ENCODE measurements at regions not wholly inside any gene's neighbourhood (a gene's known extent, or its start where the extent isn't known, plus 50 kb on each side); places are given as distances from the start of the nearest gene placed in this dataset.

DNA sequence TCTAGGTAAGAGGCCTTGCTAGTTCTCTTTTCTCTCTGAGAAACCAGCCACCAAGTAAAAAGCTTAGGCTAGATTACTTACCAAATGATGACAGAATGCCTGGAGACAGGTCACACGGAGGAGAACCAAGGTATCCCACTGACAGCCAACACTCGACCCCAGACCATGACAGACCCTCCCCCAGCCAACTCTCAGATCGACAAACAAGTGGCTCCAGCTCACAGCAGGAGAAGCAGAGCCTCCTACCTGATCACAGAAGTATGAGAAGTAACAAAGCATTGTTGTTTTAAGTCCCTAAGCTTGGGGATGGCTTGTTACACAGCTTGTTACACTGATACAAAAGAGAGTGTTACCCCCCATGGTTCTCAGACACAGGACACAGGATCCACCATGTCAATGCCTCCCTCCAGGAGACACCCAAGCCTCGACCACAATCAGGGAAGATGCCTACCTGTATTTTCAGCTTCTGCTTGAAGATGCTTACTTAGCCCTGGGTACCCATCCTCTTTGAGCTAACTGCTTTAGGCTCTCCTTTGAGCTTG, 423.8 kb upstream of the JARID2 start (continued):
- TF ChIP-seq, protein P1, sequence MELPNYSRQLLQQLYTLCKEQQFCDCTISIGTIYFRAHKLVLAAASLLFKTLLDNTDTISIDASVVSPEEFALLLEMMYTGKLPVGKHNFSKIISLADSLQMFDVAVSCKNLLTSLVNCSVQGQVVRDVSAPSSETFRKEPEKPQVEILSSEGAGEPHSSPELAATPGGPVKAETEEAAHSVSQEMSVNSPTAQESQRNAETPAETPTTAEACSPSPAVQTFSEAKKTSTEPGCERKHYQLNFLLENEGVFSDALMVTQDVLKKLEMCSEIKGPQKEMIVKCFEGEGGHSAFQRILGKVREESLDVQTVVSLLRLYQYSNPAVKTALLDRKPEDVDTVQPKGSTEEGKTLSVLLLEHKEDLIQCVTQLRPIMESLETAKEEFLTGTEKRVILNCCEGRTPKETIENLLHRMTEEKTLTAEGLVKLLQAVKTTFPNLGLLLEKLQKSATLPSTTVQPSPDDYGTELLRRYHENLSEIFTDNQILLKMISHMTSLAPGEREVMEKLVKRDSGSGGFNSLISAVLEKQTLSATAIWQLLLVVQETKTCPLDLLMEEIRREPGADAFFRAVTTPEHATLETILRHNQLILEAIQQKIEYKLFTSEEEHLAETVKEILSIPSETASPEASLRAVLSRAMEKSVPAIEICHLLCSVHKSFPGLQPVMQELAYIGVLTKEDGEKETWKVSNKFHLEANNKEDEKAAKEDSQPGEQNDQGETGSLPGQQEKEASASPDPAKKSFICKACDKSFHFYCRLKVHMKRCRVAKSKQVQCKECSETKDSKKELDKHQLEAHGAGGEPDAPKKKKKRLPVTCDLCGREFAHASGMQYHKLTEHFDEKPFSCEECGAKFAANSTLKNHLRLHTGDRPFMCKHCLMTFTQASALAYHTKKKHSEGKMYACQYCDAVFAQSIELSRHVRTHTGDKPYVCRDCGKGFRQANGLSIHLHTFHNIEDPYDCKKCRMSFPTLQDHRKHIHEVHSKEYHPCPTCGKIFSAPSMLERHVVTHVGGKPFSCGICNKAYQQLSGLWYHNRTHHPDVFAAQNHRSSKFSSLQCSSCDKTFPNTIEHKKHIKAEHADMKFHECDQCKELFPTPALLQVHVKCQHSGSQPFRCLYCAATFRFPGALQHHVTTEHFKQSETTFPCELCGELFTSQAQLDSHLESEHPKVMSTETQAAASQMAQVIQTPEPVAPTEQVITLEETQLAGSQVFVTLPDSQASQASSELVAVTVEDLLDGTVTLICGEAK (IDR thresholded peaks at IDR 0.05; ENCODE audit: borderline replicate concordance), result no peak
- TF ChIP-seq, protein P2, sequence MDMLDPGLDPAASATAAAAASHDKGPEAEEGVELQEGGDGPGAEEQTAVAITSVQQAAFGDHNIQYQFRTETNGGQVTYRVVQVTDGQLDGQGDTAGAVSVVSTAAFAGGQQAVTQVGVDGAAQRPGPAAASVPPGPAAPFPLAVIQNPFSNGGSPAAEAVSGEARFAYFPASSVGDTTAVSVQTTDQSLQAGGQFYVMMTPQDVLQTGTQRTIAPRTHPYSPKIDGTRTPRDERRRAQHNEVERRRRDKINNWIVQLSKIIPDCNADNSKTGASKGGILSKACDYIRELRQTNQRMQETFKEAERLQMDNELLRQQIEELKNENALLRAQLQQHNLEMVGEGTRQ (IDR thresholded peaks at IDR 0.05; ENCODE audit: borderline replicate concordance, low read depth, low read length), result no peak
- no peak for TF ChIP-seq BHLHE40 (IDR thresholded peaks at IDR 0.05; ENCODE audit: borderline replicate concordance in 1 of 2, low read depth in 2 of 2, low read length in 1 of 2)

DNA sequence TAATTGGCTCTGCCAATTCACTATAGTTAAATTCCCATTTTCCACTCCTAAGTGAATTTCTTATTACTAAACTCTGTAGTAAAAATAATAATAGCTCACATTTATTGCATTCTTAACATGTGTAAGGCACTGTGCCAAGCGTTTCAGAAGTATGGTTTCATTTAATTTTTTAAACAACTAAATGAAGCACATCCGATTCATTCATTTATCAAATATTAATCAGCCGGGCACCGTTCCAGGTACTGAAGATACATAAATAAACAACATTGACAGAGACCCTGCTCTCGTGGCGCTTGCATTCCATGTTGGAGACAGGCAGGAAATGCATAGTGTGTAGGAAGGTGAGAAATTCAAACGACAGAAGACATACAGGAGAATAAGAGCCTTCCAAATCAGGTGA, 423.2 kb upstream of the JARID2 start:
- Histone ChIP-seq H3K4me3 (no peak overlapping the region), H3K9ac (ENCODE audit: control insufficient read depth, insufficient read depth, low read length) (no peak overlapping the region), H3K27ac (ENCODE audit: control insufficient read depth, insufficient read depth) (no peak overlapping the region), H3K79me2 (ENCODE audit: control insufficient read depth, insufficient read depth, low read length) (no peaks in the 10 kb centered on the region), H3K27me3 (replicated peaks in 1 of 2; ENCODE audit: control insufficient read depth in 2 of 2, insufficient read depth in 2 of 2, low read length in 1 of 2) (no peaks in the 10 kb centered on the region; a peak in 1 of 4 replicates), H2AFZ (ENCODE audit: control insufficient read depth, low read depth, low read length) (no peak overlapping the region), H3K4me2 (ENCODE audit: control insufficient read depth, insufficient read depth) (no peak overlapping the region), H4K20me1 (ENCODE audit: control insufficient read depth, insufficient read depth) (no peaks in the 10 kb centered on the region), H3K9me3 (replicated peaks; ENCODE audit: control insufficient read depth, insufficient read depth, low read length) (no peaks in the 10 kb centered on the region; the same call in 2 of the 3 replicates), H3K4me1 (ENCODE audit: control insufficient read depth, insufficient read depth, low read length) (0 out of 2 replicates have a peak, but pooled peaks cover 4% of the 10 kb centered on the region), H3K36me3 (ENCODE audit: control insufficient read depth in 2 of 2, insufficient read depth in 2 of 2, low read length in 1 of 2) (no peaks in the 10 kb centered on the region)
- in situ Hi-C loops (cut with MboI), result no loop called here
- WGBS (ENCODE audit: insufficient coverage, insufficient replicate concordance, low lambda C conversion rate, missing lambda C conversion rate), result 88% methylated on average over 7 of the region's 7 CpGs
- ChIA-PET RAD21 (ENCODE audit: unreplicated experiment) (no interaction called here), POLR2A (no interaction called here), SMC1A (ENCODE audit: uncharacterized antibody, unreplicated experiment) (interaction anchor here (1.2 to 1.8 kb wide), 2 partner anchors 10 to 90 kb away, joined by 3 to 6 read pairs; no protein-coding TSS in a partner anchor), CTCF (interaction anchor here (1.7 kb wide), 1 partner anchor 9 kb away, joined by 5 read pairs; no protein-coding TSS in a partner anchor)
- intact Hi-C loops (cut with micrococcal nuclease; ENCODE audit: unreplicated experiment), result no loop called here
- ATAC-seq (no peak), DNase-seq (ENCODE audit: low read depth, low spot score) (no peak), FAIRE-seq (no peak)
- BruUV-seq (replicated peaks), result no TSS peak
- TF ChIP-seq, protein P3, sequence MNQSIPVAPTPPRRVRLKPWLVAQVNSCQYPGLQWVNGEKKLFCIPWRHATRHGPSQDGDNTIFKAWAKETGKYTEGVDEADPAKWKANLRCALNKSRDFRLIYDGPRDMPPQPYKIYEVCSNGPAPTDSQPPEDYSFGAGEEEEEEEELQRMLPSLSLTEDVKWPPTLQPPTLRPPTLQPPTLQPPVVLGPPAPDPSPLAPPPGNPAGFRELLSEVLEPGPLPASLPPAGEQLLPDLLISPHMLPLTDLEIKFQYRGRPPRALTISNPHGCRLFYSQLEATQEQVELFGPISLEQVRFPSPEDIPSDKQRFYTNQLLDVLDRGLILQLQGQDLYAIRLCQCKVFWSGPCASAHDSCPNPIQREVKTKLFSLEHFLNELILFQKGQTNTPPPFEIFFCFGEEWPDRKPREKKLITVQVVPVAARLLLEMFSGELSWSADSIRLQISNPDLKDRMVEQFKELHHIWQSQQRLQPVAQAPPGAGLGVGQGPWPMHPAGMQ (IDR thresholded peaks at IDR 0.05; ENCODE audit: borderline replicate concordance), result no peak
- TF ChIP-seq SP1 (IDR thresholded peaks at IDR 0.05; ENCODE audit: low read depth, low read length), result no peak
- TF ChIP-seq RFX5 (IDR thresholded peaks at IDR 0.05; ENCODE audit: low read depth, low read length), result no peak
- TF ChIP-seq NBN (IDR thresholded peaks at IDR 0.05), result no peak
- no peak for TF ChIP-seq BHLHE40 (IDR thresholded peaks at IDR 0.05; ENCODE audit: borderline replicate concordance in 1 of 2, low read depth in 2 of 2, low read length in 1 of 2)
- no peak for TF ChIP-seq WRNIP1 (IDR thresholded peaks at IDR 0.05; ENCODE audit: borderline replicate concordance, low read depth, low read length)
- TF ChIP-seq ZSCAN29 (IDR thresholded peaks at IDR 0.05), result no peak
- TF ChIP-seq CEBPB (IDR thresholded peaks at IDR 0.05; ENCODE audit: borderline replicate concordance in 1 of 2, low read depth in 2 of 2, low read length in 2 of 2), result no peak
- TF ChIP-seq ZBED1 (IDR thresholded peaks at IDR 0.05; ENCODE audit: borderline replicate concordance), result no peak
- TF ChIP-seq, protein P4, sequence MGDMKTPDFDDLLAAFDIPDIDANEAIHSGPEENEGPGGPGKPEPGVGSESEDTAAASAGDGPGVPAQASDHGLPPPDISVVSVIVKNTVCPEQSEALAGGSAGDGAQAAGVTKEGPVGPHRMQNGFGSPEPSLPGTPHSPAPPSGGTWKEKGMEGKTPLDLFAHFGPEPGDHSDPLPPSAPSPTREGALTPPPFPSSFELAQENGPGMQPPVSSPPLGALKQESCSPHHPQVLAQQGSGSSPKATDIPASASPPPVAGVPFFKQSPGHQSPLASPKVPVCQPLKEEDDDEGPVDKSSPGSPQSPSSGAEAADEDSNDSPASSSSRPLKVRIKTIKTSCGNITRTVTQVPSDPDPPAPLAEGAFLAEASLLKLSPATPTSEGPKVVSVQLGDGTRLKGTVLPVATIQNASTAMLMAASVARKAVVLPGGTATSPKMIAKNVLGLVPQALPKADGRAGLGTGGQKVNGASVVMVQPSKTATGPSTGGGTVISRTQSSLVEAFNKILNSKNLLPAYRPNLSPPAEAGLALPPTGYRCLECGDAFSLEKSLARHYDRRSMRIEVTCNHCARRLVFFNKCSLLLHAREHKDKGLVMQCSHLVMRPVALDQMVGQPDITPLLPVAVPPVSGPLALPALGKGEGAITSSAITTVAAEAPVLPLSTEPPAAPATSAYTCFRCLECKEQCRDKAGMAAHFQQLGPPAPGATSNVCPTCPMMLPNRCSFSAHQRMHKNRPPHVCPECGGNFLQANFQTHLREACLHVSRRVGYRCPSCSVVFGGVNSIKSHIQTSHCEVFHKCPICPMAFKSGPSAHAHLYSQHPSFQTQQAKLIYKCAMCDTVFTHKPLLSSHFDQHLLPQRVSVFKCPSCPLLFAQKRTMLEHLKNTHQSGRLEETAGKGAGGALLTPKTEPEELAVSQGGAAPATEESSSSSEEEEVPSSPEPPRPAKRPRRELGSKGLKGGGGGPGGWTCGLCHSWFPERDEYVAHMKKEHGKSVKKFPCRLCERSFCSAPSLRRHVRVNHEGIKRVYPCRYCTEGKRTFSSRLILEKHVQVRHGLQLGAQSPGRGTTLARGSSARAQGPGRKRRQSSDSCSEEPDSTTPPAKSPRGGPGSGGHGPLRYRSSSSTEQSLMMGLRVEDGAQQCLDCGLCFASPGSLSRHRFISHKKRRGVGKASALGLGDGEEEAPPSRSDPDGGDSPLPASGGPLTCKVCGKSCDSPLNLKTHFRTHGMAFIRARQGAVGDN (IDR thresholded peaks at IDR 0.05), result no peak

Measured in GM12878 (cell line).